GM19023 (cell line): ENCODE measurements at regions not wholly inside any gene's neighbourhood (a gene's known extent, or its start where the extent isn't known, plus 50 kb on each side); places are given as distances from the start of the nearest gene placed in this dataset.
"Not testable (repeated sequence)": the region's sequence is repeated elsewhere in the genome, so short reads cannot be mapped to it uniquely, and the experiment has no call there.

Experiments
- ATAC-seq: cut with Tn5 transposase; IDR thresholded peaks from one replicate; pipeline ENCODE4 v1.9.1; 2021; ENCODE audit warnings: mild to moderate bottlenecking, moderate library complexity; ENCODE audit not compliant: unreplicated experiment

DNA sequence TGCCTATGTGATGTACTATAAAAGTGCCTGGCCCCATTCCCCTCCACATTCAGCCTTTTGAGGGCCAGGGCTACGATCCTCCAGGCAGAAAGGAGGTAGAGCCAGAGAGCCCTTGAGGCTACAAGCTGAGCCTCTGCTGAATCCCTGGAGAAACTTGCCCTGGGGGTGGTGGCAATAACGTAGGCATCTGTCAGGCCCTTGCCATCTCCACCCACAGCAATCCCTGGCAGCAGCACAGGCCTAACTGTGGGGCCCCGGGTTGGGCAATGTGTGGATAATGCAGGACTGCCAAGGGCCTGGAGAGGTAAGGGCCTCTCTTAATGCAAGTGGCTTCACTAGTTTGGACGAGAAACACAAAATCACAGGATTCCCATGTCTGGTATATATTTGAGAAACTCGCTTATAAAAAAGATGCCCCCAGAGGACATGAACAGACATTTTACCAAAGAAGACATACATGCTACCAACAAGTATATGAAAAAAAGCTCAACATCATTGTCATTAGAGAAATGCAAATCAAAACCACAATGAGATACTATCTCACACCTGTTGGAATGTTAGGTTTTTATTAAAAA, 99.0 kb downstream of the QRSL1 start:
- no peak for ATAC-seq

DNA sequence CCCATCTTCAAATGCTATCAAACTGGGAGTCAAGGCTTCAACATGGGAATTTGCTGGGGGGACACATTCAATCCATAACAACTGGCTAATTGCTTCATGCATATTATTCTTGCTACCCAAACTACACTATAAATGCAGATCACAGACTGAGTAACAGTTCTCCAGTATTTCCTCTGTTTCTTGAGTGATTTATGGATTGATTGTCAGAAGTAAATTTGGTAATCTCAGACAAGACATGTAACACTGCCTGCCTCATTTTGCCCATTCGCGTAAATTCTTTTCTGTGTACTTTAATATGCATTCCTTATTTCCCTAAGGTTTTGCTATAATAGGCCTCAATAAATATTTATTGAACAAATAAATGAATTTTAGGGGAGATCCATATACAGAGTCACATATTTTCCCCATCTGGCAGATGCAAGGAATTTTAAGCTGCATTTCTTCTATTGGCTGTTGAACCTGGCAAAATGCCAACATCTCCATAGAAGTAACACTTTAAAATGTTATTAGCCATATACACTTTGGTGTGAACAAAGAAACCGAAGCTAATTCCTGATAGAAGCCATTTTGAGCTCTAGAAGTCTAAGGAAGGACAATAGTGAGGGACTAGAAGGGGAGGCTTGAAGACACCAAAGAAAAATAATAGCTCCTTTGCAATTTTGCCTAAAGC, 98.2 kb downstream of the QRSL1 start:
- no peak for ATAC-seq

GRCh38 chr6:106724848-106725247, 95.5 kb downstream of the QRSL1 start:
- ATAC-seq: no peak

DNA sequence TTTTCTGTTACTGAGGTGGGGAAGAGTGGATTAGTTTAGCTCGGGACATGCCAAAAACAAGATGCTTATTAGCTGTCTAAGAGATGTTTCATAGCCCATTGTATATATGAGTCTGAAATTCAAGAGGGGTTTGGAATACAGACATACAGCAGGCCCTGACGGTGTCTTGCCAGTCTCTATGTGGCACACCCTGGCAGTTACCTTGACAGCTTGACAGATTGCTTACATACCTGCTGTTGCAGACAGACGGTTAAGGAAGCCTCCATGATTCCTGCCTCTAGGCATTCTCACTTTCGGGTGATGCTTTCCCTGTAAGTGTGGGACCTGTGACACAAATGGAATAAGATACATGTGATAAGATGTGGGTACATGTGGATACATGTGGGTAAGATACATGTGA, 95.0 kb downstream of the QRSL1 start:
- ATAC-seq: no peak

GRCh38 chr6:106723419-106723818, 94.0 kb downstream of the QRSL1 start:
- not testable (repeated sequence) for ATAC-seq

DNA sequence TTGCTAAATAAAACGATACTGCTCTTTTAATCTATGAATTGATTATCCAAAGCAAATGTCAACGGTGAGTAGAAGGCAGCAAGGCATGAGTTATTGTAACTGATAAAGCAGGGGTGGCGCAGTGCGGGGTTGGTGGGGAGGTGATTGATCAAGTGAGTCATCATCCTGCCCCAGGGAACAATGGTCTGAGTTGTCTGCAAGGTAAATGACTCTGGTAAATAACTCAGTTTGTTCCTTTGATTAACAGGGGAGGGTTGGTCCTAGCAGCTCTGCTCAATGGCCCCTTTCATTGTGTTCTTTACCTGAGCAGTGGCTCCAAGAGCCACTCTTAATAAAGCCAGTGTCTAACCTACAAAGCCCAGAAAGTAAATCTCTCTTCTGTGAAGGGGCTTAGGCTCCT, 91.8 kb downstream of the QRSL1 start:
- ATAC-seq: not testable (repeated sequence)
